HL-60 (cell line): ENCODE measurements at regions not wholly inside any gene's neighbourhood (a gene's known extent, or its start where the extent isn't known, plus 50 kb on each side); places are given as distances from the start of the nearest gene placed in this dataset.

Experiments used
- DNase-seq, 2 experiments: peaks; one replicate each; pipeline ENCODE4 v3.0.0-alpha.2; 2010 to 2020; ENCODE audit warnings: low read depth in 1 of 2, low spot score in 1 of 2
- H3K27ac ChIP-seq: fragments of 250-450 bp; sonication (Bioruptor Pico); replicated peaks from 2 replicates; pipeline ENCODE4 v1.5.1; 2020; ENCODE audit warnings: mild to moderate bottlenecking, moderate library complexity
- H3K27me3 ChIP-seq: fragments of 250-450 bp; sonication (Bioruptor Pico); 2 replicates; pipeline ENCODE4 v1.5.1; 2021; ENCODE audit warnings: mild to moderate bottlenecking, moderate library complexity; ENCODE audit not compliant: insufficient read depth, poor library complexity, severe bottlenecking
- H3K4me3 ChIP-seq: replicated peaks from 2 replicates; pipeline ENCODE4 v1.5.1; 2011; ENCODE audit warnings: mild to moderate bottlenecking, control low read depth, low read length; ENCODE audit not compliant: insufficient read depth
- GABPA ChIP-seq: IDR thresholded peaks from 2 replicates; pipeline ENCODE4 v1.6.1; 2012; ENCODE audit warnings: low read depth
- POLR2AphosphoS5 ChIP-seq: IDR thresholded peaks from 2 replicates; pipeline ENCODE4 v1.6.1; 2012; ENCODE audit warnings: low read depth
- SPI1 ChIP-seq: IDR thresholded peaks from 2 replicates; pipeline ENCODE4 v1.6.1; 2012; ENCODE audit warnings: low read depth, mild to moderate bottlenecking, borderline replicate concordance
- TF ChIP-seq, protein P1 (sequence below): IDR thresholded peaks from one replicate; pipeline ENCODE4 v1.5.1; 2011; ENCODE audit warnings: low read length, control low read depth, inconsistent platforms; ENCODE audit not compliant: insufficient read depth
- TF ChIP-seq, protein P2 (sequence below): IDR thresholded peaks from 2 replicates; pipeline ENCODE4 v1.6.1; 2012; ENCODE audit warnings: low read depth; ENCODE audit not compliant: insufficient replicate concordance

DNA sequence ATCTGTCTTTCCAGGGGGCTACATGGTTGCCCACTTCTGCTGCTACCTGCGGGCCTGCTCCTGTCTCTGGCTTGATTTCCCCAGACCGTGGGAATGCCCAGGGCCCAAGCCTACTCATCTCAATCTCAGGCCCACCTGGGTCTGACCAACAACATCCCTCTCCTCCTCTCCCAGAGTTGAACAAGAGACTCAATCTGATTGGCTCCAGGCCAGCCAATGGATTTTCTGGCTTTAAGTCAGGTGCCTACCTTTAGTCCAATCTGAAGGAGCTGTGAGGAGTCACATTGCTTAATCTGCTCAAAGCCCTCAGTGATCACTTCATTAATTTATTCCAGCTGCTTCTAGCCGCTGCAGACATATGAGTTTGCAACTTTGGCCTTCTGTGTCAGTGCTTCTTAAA is 162.4 kb upstream of the KCNG1 start:
- Histone ChIP-seq H3K27me3 (peaks cover 2% of the 10 kb centered on the region), H3K27ac (no peak overlapping the region), H3K4me3 (no peak overlapping the region)
- no peak for DNase-seq
- TF ChIP-seq POLR2AphosphoS5 (no peak), GABPA (no peak), SPI1 (no peak)
- TF ChIP-seq, protein P1, sequence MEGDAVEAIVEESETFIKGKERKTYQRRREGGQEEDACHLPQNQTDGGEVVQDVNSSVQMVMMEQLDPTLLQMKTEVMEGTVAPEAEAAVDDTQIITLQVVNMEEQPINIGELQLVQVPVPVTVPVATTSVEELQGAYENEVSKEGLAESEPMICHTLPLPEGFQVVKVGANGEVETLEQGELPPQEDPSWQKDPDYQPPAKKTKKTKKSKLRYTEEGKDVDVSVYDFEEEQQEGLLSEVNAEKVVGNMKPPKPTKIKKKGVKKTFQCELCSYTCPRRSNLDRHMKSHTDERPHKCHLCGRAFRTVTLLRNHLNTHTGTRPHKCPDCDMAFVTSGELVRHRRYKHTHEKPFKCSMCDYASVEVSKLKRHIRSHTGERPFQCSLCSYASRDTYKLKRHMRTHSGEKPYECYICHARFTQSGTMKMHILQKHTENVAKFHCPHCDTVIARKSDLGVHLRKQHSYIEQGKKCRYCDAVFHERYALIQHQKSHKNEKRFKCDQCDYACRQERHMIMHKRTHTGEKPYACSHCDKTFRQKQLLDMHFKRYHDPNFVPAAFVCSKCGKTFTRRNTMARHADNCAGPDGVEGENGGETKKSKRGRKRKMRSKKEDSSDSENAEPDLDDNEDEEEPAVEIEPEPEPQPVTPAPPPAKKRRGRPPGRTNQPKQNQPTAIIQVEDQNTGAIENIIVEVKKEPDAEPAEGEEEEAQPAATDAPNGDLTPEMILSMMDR, result no peak
- TF ChIP-seq, protein P2, sequence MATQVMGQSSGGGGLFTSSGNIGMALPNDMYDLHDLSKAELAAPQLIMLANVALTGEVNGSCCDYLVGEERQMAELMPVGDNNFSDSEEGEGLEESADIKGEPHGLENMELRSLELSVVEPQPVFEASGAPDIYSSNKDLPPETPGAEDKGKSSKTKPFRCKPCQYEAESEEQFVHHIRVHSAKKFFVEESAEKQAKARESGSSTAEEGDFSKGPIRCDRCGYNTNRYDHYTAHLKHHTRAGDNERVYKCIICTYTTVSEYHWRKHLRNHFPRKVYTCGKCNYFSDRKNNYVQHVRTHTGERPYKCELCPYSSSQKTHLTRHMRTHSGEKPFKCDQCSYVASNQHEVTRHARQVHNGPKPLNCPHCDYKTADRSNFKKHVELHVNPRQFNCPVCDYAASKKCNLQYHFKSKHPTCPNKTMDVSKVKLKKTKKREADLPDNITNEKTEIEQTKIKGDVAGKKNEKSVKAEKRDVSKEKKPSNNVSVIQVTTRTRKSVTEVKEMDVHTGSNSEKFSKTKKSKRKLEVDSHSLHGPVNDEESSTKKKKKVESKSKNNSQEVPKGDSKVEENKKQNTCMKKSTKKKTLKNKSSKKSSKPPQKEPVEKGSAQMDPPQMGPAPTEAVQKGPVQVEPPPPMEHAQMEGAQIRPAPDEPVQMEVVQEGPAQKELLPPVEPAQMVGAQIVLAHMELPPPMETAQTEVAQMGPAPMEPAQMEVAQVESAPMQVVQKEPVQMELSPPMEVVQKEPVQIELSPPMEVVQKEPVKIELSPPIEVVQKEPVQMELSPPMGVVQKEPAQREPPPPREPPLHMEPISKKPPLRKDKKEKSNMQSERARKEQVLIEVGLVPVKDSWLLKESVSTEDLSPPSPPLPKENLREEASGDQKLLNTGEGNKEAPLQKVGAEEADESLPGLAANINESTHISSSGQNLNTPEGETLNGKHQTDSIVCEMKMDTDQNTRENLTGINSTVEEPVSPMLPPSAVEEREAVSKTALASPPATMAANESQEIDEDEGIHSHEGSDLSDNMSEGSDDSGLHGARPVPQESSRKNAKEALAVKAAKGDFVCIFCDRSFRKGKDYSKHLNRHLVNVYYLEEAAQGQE, result no peak

DNA sequence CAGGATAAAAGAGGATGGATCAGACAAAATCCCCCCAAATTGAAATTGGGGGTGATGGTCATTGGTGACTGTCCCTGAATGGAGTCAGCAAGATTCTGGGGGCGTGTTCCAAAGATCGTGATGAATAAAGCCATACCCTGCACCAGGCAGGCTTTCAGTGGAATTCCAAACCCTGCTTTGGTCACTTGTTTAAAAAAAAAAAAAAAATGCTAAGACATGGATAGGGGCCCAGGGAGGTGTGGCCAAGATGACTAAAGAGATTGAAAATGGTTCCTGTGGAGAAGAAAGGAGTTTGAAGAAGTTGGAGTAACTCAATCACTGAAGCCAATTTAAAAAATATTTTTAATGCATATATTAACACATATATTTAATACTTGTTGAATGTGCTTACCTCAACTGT is 161.4 kb upstream of the KCNG1 start:
- no peak for DNase-seq
- Histone ChIP-seq H3K27ac (no peak overlapping the region), H3K27me3 (peaks cover 2% of the 10 kb centered on the region), H3K4me3 (no peak overlapping the region)
- TF ChIP-seq POLR2AphosphoS5, result no peak

DNA sequence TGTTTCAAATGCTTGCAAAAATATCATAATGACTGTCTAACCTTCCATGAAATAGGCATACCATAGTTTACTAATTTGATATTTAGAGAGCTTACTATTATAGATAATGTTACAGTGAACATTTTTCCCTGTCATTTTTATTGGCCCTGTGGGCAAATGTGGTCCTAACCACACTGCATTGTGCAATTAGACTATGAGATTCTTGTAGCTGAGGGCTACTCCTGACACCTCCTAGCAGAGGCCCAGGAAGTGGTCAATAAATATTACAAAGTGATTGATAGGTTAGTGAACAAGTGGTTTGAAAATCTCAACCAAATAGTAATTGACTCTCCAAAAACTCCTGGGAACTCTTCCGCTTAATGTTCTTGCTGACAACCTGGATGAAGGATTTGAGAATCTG is 160.5 kb upstream of the KCNG1 start:
- H3K27ac ChIP-seq, result no peak overlapping the region
- no peak overlapping the region for H3K4me3 ChIP-seq
- TF ChIP-seq, protein P2, result no peak
- TF ChIP-seq SPI1 (no peak), GABPA (no peak), POLR2AphosphoS5 (no peak)
- TF ChIP-seq, protein P1, result no peak
- DNase-seq, result no peak
- peaks cover 2% of the 10 kb centered on the region for H3K27me3 ChIP-seq

DNA sequence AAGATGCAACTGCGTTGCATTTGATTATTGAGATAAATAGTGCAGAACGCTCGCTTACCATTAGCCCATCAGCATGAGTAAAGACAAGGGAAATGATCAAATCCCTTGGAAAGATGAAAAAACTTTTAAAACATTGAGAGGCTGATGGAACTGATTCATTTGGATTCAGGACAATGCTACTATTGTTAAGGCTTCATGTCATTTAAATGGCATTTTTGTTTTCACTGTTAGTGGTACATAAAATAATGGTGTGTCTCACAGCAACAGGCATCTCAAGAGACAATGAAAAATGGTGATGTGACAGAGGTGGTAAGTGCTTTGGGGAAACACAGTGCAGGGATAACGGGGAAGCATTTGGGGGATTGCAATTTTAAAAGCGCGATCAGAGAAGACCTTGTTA is 159.7 kb upstream of the KCNG1 start:
- Histone ChIP-seq H3K27me3 (peaks cover 2% of the 10 kb centered on the region), H3K27ac (no peak overlapping the region), H3K4me3 (no peak overlapping the region)
- no peak for DNase-seq
- TF ChIP-seq, protein P2, result no peak
- TF ChIP-seq GABPA (no peak), SPI1 (no peak), POLR2AphosphoS5 (no peak)
- TF ChIP-seq, protein P1, result no peak
